Duodenal mucosa (tissue), 2 donors: ENCODE measurements at regions not wholly inside any gene's neighbourhood (a gene's known extent, or its start where the extent isn't known, plus 50 kb on each side); places are given as distances from the start of the nearest gene placed in this dataset.
"Not testable (repeated sequence)": the region's sequence is repeated elsewhere in the genome, so short reads cannot be mapped to it uniquely, and the experiment has no call there.

ENCODE experiments used
- H3K27ac ChIP-seq: one replicate; pipeline ENCODE4 v1.7.0; 2013; ENCODE audit warnings: low read depth, low read length
- H3K27me3 ChIP-seq, 2 donors: one replicate each; pipeline ENCODE4 v1.7.0; 2013; ENCODE audit warnings: low read length in 2 of 2, control low read depth in 1 of 2; ENCODE audit not compliant: insufficient read depth in 2 of 2, control insufficient read depth in 1 of 2
- H3K36me3 ChIP-seq, 2 donors: one replicate each; pipeline ENCODE4 v1.7.0; 2013; ENCODE audit warnings: low read length in 2 of 2, control low read depth in 1 of 2; ENCODE audit not compliant: insufficient read depth in 2 of 2, control insufficient read depth in 1 of 2
- H3K4me1 ChIP-seq, 2 donors: one replicate each; pipeline ENCODE4 v1.7.0; 2013; ENCODE audit warnings: low read length in 2 of 2, control low read depth in 1 of 2; ENCODE audit not compliant: insufficient read depth in 2 of 2, control insufficient read depth in 1 of 2
- H3K4me3 ChIP-seq, 2 donors: one replicate each; pipeline ENCODE4 v1.7.0; 2013; ENCODE audit warnings: low read length in 2 of 2, low read depth in 1 of 2
- H3K9ac ChIP-seq, 2 donors: one replicate each; pipeline ENCODE4 v1.7.0; 2013; ENCODE audit warnings: low read length in 2 of 2, low read depth in 1 of 2
- H3K9me3 ChIP-seq, 2 donors: one replicate each; pipeline ENCODE4 v1.7.0; 2013; ENCODE audit warnings: low read length in 2 of 2, control low read depth in 1 of 2; ENCODE audit not compliant: control insufficient read depth in 1 of 2

- not testable (repeated sequence) for H3K36me3 ChIP-seq, H3K9me3 ChIP-seq, H3K27ac ChIP-seq, H3K9ac ChIP-seq, H3K4me1 ChIP-seq, H3K4me3 ChIP-seq, H3K27me3 ChIP-seq
These were observed 133.2 kb upstream of the LRRC61 start for GRCh38 chr7:150189963-150190362.

- not testable (repeated sequence) for H3K9me3 ChIP-seq, H3K36me3 ChIP-seq, H3K4me1 ChIP-seq, H3K4me3 ChIP-seq, H3K27me3 ChIP-seq, H3K27ac ChIP-seq, H3K9ac ChIP-seq
These were observed 130.6 kb upstream of the LRRC61 start for GRCh38 chr7:150192541-150192940.

- H3K36me3 ChIP-seq, H3K27ac ChIP-seq, H3K9ac ChIP-seq, H3K27me3 ChIP-seq, H3K4me3 ChIP-seq, H3K9me3 ChIP-seq, H3K4me1 ChIP-seq: not testable (repeated sequence)
These were observed 129.3 kb upstream of the LRRC61 start for GRCh38 chr7:150193866-150194265.
